K562 (cell line): ENCODE measurements at regions not wholly inside any gene's neighbourhood (a gene's known extent, or its start where the extent isn't known, plus 50 kb on each side); places are given as distances from the start of the nearest gene placed in this dataset.

Experiments
- ATAC-seq: fragments of 200-7000 bp; cut with Tn5 transposase; 3 replicates; pipeline ENCODE4 v1.9.1; 2020; ENCODE audit warnings: moderate library complexity
- BruUV-seq: library from RNA; stranded (reverse); fragments of 400-500 nt; replicated peaks from 2 replicates; lab custom pipeline; 2021; lab: Mats Ljungman, UMichigan
- CTCF ChIA-PET: fragments of 300-600 bp; formaldehyde crosslinking; extraction: SDS; loops from one replicate; lab custom pipeline; 2021; ENCODE audit warnings: low intra/inter-chr PET ratio; lab: Yijun Ruan, JAX
- POLR2A ChIA-PET: fragments of 300-600, 350-650 bp; sonication (Branson Sonifier 250); formaldehyde crosslinking; extraction: SDS; loops from one replicate; lab custom pipeline; 2021; ENCODE audit warnings: antibody characterized with exemption, inconsistent platforms; lab: Yijun Ruan, JAX
- DNase-seq, 4 experiments: peaks; one replicate each; pipeline versions ENCODE4 v3.0.0 to v3.0.0-alpha.2; 2011 to 2018; ENCODE audit warnings: low spot score in 3 of 4, mixed read lengths in 3 of 4; ENCODE audit errors: extremely low read depth in 1 of 4
- FAIRE-seq: peaks from 2 replicates; lab custom pipeline; 2011; peaks lifted over from hg19 to GRCh38; lab: Jason Lieb, UNC
- H2AFZ ChIP-seq: 2 replicates; pipeline ENCODE4 v1.6.0; 2011; ENCODE audit warnings: low read depth, low read length, control low read depth, inconsistent platforms
- H3K27ac ChIP-seq: fragments of 200-600 bp; 3 replicates; pipeline ENCODE4 v1.8.0; 2011; ENCODE audit warnings: low read depth, mild to moderate bottlenecking, control low read depth, inconsistent platforms, low read length, moderate library complexity, mixed read lengths; ENCODE audit errors: extremely low read depth
- H3K27me3 ChIP-seq, 2 experiments: fragments of 300-600 bp in 1 of 2; 2 replicates in 1 of 2; 3 replicates in 1 of 2; pipeline versions ENCODE4 v1.6.0 to v1.8.0; 2011; ENCODE audit warnings: inconsistent platforms in 2 of 2, low read length in 2 of 2, mild to moderate bottlenecking in 1 of 2, mixed read lengths in 1 of 2, moderate library complexity in 1 of 2; ENCODE audit not compliant: control insufficient read depth in 2 of 2, insufficient read depth in 2 of 2
- H3K36me3 ChIP-seq: fragments of 300-600 bp; 3 replicates; pipeline ENCODE4 v1.8.0; 2011; ENCODE audit warnings: mild to moderate bottlenecking, low read length, inconsistent platforms; ENCODE audit not compliant: control insufficient read depth, insufficient read depth
- H3K4me1 ChIP-seq, 2 experiments: fragments of 200-600 bp in 1 of 2; replicated peaks in 1 of 2; 2 replicates in 1 of 2; 3 replicates in 1 of 2; pipeline versions ENCODE4 v1.5.1 to v1.8.0; 2011; ENCODE audit warnings: inconsistent platforms in 2 of 2, low read length in 2 of 2, mild to moderate bottlenecking in 1 of 2, mixed read lengths in 1 of 2, moderate library complexity in 1 of 2; ENCODE audit not compliant: control insufficient read depth in 2 of 2, insufficient read depth in 2 of 2
- H3K4me2 ChIP-seq: 2 replicates; pipeline ENCODE4 v1.6.1; 2011; ENCODE audit warnings: low read length, control low read depth, inconsistent platforms, mixed read lengths; ENCODE audit not compliant: insufficient read depth
- H3K4me3 ChIP-seq: fragments of 200-600 bp; sonication (generic), shearing (Covaris generic); 2 replicates; pipeline ENCODE4 v1.5.1; 2016; ENCODE audit warnings: control low read depth, inconsistent platforms
- H3K79me2 ChIP-seq: fragments of 200-600 bp; 3 replicates; pipeline ENCODE4 v1.8.0; 2011; ENCODE audit warnings: low read length, inconsistent platforms; ENCODE audit not compliant: control insufficient read depth, insufficient read depth
- H3K9ac ChIP-seq, 2 experiments: 2 replicates each; pipeline versions ENCODE4 v1.6.0 to v1.6.1; 2011; ENCODE audit warnings: low read depth in 2 of 2, low read length in 2 of 2, control low read depth in 1 of 2, inconsistent platforms in 1 of 2, mild to moderate bottlenecking in 1 of 2, mixed read lengths in 1 of 2; ENCODE audit not compliant: insufficient read depth in 1 of 2
- H3K9me1 ChIP-seq: one replicate; pipeline ENCODE4 v1.6.0; 2011; ENCODE audit warnings: inconsistent platforms, mild to moderate bottlenecking, low read length, moderate library complexity; ENCODE audit not compliant: control insufficient read depth, insufficient read depth
- H3K9me3 ChIP-seq: replicated peaks from 2 replicates; pipeline ENCODE4 v1.5.1; 2011; ENCODE audit warnings: low read depth, low read length, inconsistent platforms; ENCODE audit not compliant: control insufficient read depth, insufficient read depth
- H4K20me1 ChIP-seq: replicated peaks from 2 replicates; pipeline ENCODE4 v1.6.1; 2011; ENCODE audit warnings: low read length, inconsistent platforms, mixed read lengths; ENCODE audit not compliant: control insufficient read depth, insufficient read depth
- CSDE1 ChIP-seq, 2 experiments: fragments of 450-650 bp; IDR thresholded peaks; 2 replicates each; pipeline ENCODE4 v1.6.1; 2016; ENCODE audit warnings: mild to moderate bottlenecking in 1 of 2
- DACH1 ChIP-seq: fragments of 450-650 bp; IDR thresholded peaks from 2 replicates; pipeline ENCODE4 v1.6.1; 2018; ENCODE audit not compliant: partially characterized antibody
- GATA2 ChIP-seq: sonication (generic); formaldehyde crosslinking; IDR thresholded peaks from 2 replicates; pipeline ENCODE4 v1.4.0; 2020; ENCODE audit warnings: mild to moderate bottlenecking, missing genetic modification reagents
- HDGF ChIP-seq: fragments of 450-650 bp; IDR thresholded peaks from 2 replicates; pipeline ENCODE4 v1.6.1; 2016
- HLTF ChIP-seq: fragments of 450-650 bp; IDR thresholded peaks from 2 replicates; pipeline ENCODE4 v1.6.1; 2016
- HNRNPH1 ChIP-seq: fragments of 200-400 bp; formaldehyde crosslinking; optimal IDR thresholded peaks from 2 replicates; pipeline ENCODE3; 2017; ENCODE audit warnings: low read depth, mild to moderate bottlenecking, low read length, moderate library complexity
- KAT2B ChIP-seq: IDR thresholded peaks from one replicate; pipeline ENCODE4 v1.6.1; 2012; ENCODE audit warnings: low read depth, mild to moderate bottlenecking, control low read depth, inconsistent platforms, low read length, moderate library complexity
- KLF10 ChIP-seq: fragments of 250-450 bp; sonication (Bioruptor Pico); IDR thresholded peaks from 2 replicates; pipeline ENCODE4 v1.6.1; 2021; ENCODE audit warnings: matching md5 sums
- L3MBTL2 ChIP-seq: fragments of 450-650 bp; IDR thresholded peaks from 2 replicates; pipeline ENCODE4 v1.6.1; 2016; ENCODE audit warnings: mild to moderate bottlenecking, moderate library complexity
- PCBP2 ChIP-seq: fragments of 200-400 bp; formaldehyde crosslinking; IDR thresholded peaks from 2 replicates; pipeline ENCODE4 v1.6.1; 2018; ENCODE audit warnings: low read length, low read depth, mild to moderate bottlenecking, moderate library complexity; ENCODE audit not compliant: poor library complexity, severe bottlenecking
- PHTF2 ChIP-seq: fragments of 250-450 bp; sonication (Bioruptor Pico); IDR thresholded peaks from 2 replicates; pipeline ENCODE4 v1.5.0; 2021; ENCODE audit warnings: mild to moderate bottlenecking
- PYGO2 ChIP-seq: fragments of 450-650 bp; IDR thresholded peaks from 2 replicates; pipeline ENCODE4 v1.6.1; 2016; ENCODE audit warnings: mild to moderate bottlenecking, missing genetic modification characterization, moderate library complexity, missing compliant biosample characterization
- RAD21 ChIP-seq, 2 experiments: fragments of 250-450 bp in 1 of 2; fragments of 450-650 bp in 1 of 2; sonication (Bioruptor Pico) in 1 of 2; formaldehyde crosslinking in 1 of 2; IDR thresholded peaks in 1 of 2; conservative IDR thresholded peaks in 1 of 2; 2 replicates each; pipeline versions ENCODE4 v1.4.0 to v1.8.0; 2020 to 2022; ENCODE audit warnings: mild to moderate bottlenecking in 2 of 2, moderate library complexity in 1 of 2
- SLC30A9 ChIP-seq: fragments of 250-450 bp; sonication (Bioruptor Pico); IDR thresholded peaks from 2 replicates; pipeline ENCODE4 v1.8.0; 2022; ENCODE audit warnings: mild to moderate bottlenecking, moderate library complexity
- SRF ChIP-seq, 2 experiments: fragments of 250-450, 450-650 bp in 1 of 2; sonication (Bioruptor Pico) in 1 of 2; sonication (generic) in 1 of 2; formaldehyde crosslinking; IDR thresholded peaks; 2 replicates each; pipeline versions ENCODE4 v1.5.0 to v1.5.1; 2020 to 2022; ENCODE audit warnings: mild to moderate bottlenecking in 1 of 2, missing genetic modification reagents in 1 of 2
- TAF7 ChIP-seq: fragments of 450-650 bp; IDR thresholded peaks from 2 replicates; pipeline ENCODE4 v1.6.1; 2016; ENCODE audit warnings: missing genetic modification characterization, missing compliant biosample characterization
- YBX1 ChIP-seq: fragments of 450-650 bp; IDR thresholded peaks from 2 replicates; pipeline ENCODE4 v1.7.1; 2016; ENCODE audit warnings: mild to moderate bottlenecking
- ZNF76 ChIP-seq: fragments of 250-450 bp; sonication (Bioruptor Pico); IDR thresholded peaks from 2 replicates; pipeline ENCODE4 v1.4.0; 2020; ENCODE audit warnings: mild to moderate bottlenecking, moderate library complexity, borderline replicate concordance
- WGBS: fragments of 100-300 bp; shearing (Covaris generic); methylation state at CpG from one replicate; pipeline ENCODE4 v1.1.6; 2016; ENCODE audit warnings: low coverage, mixed read lengths; ENCODE audit not compliant: insufficient coverage; ENCODE audit errors: missing lambda C conversion rate; 5-methylcytosine and 5-hydroxymethylcytosine counted together
- in situ Hi-C: fragments of 300-500 bp; cut with MboI; formaldehyde crosslinking; loops from 4 replicates; pipeline ENCODE4 v1.15.0; 2018; ENCODE audit warnings: inconsistent platforms, mixed read lengths
- intact Hi-C: fragments of 100-400 bp; cut with micrococcal nuclease; formaldehyde crosslinking; loops from 2 replicates; pipeline ENCODE4 v1.14.2; 2022
- TF ChIP-seq, protein P1 (sequence below): sonication (generic); formaldehyde crosslinking; IDR thresholded peaks from 2 replicates; pipeline ENCODE4 v1.8.0; 2022; ENCODE audit warnings: missing genetic modification reagents, mild to moderate bottlenecking, borderline replicate concordance

GRCh38 chrX:115702982-115703381 is 142.0 kb downstream of the PLS3 start:
- Histone ChIP-seq H3K4me2 (no peak overlapping the region), H2AFZ (no peak overlapping the region), H3K27me3 (no peaks in the 10 kb centered on the region), H3K9me3 (no peaks in the 10 kb centered on the region), H3K9ac (no peak overlapping the region), H3K9me1 (no peaks in the 10 kb centered on the region), H3K27ac (no peak overlapping the region), H4K20me1 (no peaks in the 10 kb centered on the region), H3K79me2 (no peaks in the 10 kb centered on the region), H3K4me3 (no peak overlapping the region), H3K36me3 (no peaks in the 10 kb centered on the region), H3K4me1 (no peaks in the 10 kb centered on the region)
- WGBS: 0% methylated on average over 5 of the region's 5 CpGs
- no TSS peak for BruUV-seq
- in situ Hi-C loops (no loop called here), intact Hi-C loops (no loop called here)
- ChIA-PET POLR2A (no interaction called here), CTCF (no interaction called here)
- DNase-seq: no peak
- no peak for FAIRE-seq
- no peak for ATAC-seq
- no peak for TF ChIP-seq GATA2
- TF ChIP-seq PCBP2: no peak
- TF ChIP-seq HNRNPH1: no peak
- TF ChIP-seq YBX1: no peak
- no peak for TF ChIP-seq DACH1
- no peak for TF ChIP-seq SLC30A9

DNA sequence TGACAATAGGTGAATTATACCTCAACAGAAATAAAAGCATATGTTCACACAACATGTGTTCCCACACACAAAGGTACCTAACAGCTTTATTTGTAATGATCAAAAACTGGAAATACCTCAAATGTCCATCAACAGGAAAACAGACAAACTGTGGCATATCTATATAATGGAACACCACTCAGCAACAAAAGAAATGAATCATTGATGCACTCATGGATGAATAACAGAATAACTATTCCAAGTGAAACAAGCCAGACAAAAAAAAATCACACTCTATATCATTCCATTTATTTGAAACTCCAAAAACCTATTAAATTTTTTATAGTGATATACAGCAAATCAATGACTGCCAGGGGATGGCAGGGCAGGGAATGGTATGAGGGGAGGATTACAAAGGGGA is 148.1 kb downstream of the PLS3 start:
- Histone ChIP-seq H4K20me1 (no peaks in the 10 kb centered on the region), H3K4me1 (no peaks in the 10 kb centered on the region), H3K4me2 (no peak overlapping the region), H3K9ac (no peak overlapping the region), H3K79me2 (no peaks in the 10 kb centered on the region), H2AFZ (no peak overlapping the region), H3K27me3 (no peaks in the 10 kb centered on the region), H3K9me3 (no peaks in the 10 kb centered on the region), H3K36me3 (no peaks in the 10 kb centered on the region), H3K27ac (no peak overlapping the region), H3K9me1 (no peaks in the 10 kb centered on the region), H3K4me3 (no peak overlapping the region)
- intact Hi-C loops (no loop called here), in situ Hi-C loops (no loop called here)
- DNase-seq (no peak), ATAC-seq (no peak), FAIRE-seq (no peak)
- ChIA-PET CTCF (no interaction called here), POLR2A (no interaction called here)
- BruUV-seq: no TSS peak
- no peak for TF ChIP-seq HDGF
- TF ChIP-seq, protein P1, sequence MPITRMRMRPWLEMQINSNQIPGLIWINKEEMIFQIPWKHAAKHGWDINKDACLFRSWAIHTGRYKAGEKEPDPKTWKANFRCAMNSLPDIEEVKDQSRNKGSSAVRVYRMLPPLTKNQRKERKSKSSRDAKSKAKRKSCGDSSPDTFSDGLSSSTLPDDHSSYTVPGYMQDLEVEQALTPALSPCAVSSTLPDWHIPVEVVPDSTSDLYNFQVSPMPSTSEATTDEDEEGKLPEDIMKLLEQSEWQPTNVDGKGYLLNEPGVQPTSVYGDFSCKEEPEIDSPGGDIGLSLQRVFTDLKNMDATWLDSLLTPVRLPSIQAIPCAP (CRISPR knock-in tag): no peak
- TF ChIP-seq TAF7 (tag): no peak
- TF ChIP-seq PHTF2 (CRISPR knock-in tag): no peak
- TF ChIP-seq KAT2B: no peak
- no peak for TF ChIP-seq KLF10 (CRISPR knock-in tag)
- TF ChIP-seq ZNF76: no peak
- no peak for TF ChIP-seq PYGO2 (tag)
- TF ChIP-seq RAD21 (CRISPR knock-in tag; conservative IDR thresholded peaks at IDR 0.05 in 1 of 2, IDR thresholded peaks at IDR 0.05 in 1 of 2): no peak
- TF ChIP-seq SRF (CRISPR knock-in tag; IDR thresholded peaks at IDR 0.05): no peak
- TF ChIP-seq CSDE1 (IDR thresholded peaks at IDR 0.05): no peak
- TF ChIP-seq HLTF: no peak
- TF ChIP-seq L3MBTL2: no peak
